ENCODE measurements at regions not wholly inside any gene's neighbourhood (a gene's known extent, or its start where the extent isn't known, plus 50 kb on each side); places are given as distances from the start of the nearest gene placed in this dataset.

- no peak overlapping the region for H2AFZ ChIP-seq (ENCODE audit: low read length)
- H3K36me3 ChIP-seq (replicated peaks; ENCODE audit: insufficient read depth, low read length), result no peaks in the 10 kb centered on the region
- TF ChIP-seq EZH2 (optimal IDR thresholded peaks at IDR 0.05; ENCODE audit: low read depth, low read length), result no peak
- no peak for TF ChIP-seq EZH2phosphoT487 (IDR thresholded peaks at IDR 0.05; ENCODE audit: low read length)
- H3F3A ChIP-seq (ENCODE audit: insufficient read depth, low read length), result no peaks in the 10 kb centered on the region
- H3K9me2 ChIP-seq (replicated peaks; ENCODE audit: insufficient read depth, low read length), result no peaks in the 10 kb centered on the region
- H3K9me3 ChIP-seq (replicated peaks; ENCODE audit: insufficient read depth, low read length), result no peaks in the 10 kb centered on the region
- no peak overlapping the region for H3K4me3 ChIP-seq (ENCODE audit: low read length)
- H3K27ac ChIP-seq (ENCODE audit: low read length), result no peak overlapping the region
- no peaks in the 10 kb centered on the region for H3K4me1 ChIP-seq (ENCODE audit: low read length)
- H3K27me3 ChIP-seq (replicated peaks; ENCODE audit: insufficient read depth, low read length), result no peaks in the 10 kb centered on the region
- H3K9ac ChIP-seq (ENCODE audit: low read length), result no peak overlapping the region
- no peaks in the 10 kb centered on the region for H3K79me2 ChIP-seq (ENCODE audit: low read length)
- no peaks in the 10 kb centered on the region for H4K20me1 ChIP-seq (ENCODE audit: insufficient read depth, low read length)
- H3K4me2 ChIP-seq (ENCODE audit: low read depth, low read length), result no peak overlapping the region
- no peak for DNase-seq
Observed at GRCh38 chr16:63187638-63188037, 1151.4 kb upstream of the CDH8 start.

- Histone ChIP-seq H3K9ac (ENCODE audit: low read length) (no peak overlapping the region), H3K27ac (ENCODE audit: low read length) (no peak overlapping the region), H3K4me2 (ENCODE audit: low read depth, low read length) (no peak overlapping the region), H3K4me3 (ENCODE audit: low read length) (no peak overlapping the region), H3K36me3 (replicated peaks; ENCODE audit: insufficient read depth, low read length) (no peaks in the 10 kb centered on the region), H3K9me2 (replicated peaks; ENCODE audit: insufficient read depth, low read length) (no peaks in the 10 kb centered on the region), H3K27me3 (replicated peaks; ENCODE audit: insufficient read depth, low read length) (no peaks in the 10 kb centered on the region), H4K20me1 (ENCODE audit: insufficient read depth, low read length) (no peaks in the 10 kb centered on the region), H3K9me3 (replicated peaks; ENCODE audit: insufficient read depth, low read length) (no peaks in the 10 kb centered on the region), H3K79me2 (ENCODE audit: low read length) (no peaks in the 10 kb centered on the region), H3K4me1 (ENCODE audit: low read length) (no peaks in the 10 kb centered on the region), H3F3A (ENCODE audit: insufficient read depth, low read length) (no peaks in the 10 kb centered on the region), H2AFZ (ENCODE audit: low read length) (no peak overlapping the region)
- TF ChIP-seq EZH2 (optimal IDR thresholded peaks at IDR 0.05; ENCODE audit: low read depth, low read length) (no peak), EZH2phosphoT487 (IDR thresholded peaks at IDR 0.05; ENCODE audit: low read length) (no peak)
- TF ChIP-seq, protein P1, sequence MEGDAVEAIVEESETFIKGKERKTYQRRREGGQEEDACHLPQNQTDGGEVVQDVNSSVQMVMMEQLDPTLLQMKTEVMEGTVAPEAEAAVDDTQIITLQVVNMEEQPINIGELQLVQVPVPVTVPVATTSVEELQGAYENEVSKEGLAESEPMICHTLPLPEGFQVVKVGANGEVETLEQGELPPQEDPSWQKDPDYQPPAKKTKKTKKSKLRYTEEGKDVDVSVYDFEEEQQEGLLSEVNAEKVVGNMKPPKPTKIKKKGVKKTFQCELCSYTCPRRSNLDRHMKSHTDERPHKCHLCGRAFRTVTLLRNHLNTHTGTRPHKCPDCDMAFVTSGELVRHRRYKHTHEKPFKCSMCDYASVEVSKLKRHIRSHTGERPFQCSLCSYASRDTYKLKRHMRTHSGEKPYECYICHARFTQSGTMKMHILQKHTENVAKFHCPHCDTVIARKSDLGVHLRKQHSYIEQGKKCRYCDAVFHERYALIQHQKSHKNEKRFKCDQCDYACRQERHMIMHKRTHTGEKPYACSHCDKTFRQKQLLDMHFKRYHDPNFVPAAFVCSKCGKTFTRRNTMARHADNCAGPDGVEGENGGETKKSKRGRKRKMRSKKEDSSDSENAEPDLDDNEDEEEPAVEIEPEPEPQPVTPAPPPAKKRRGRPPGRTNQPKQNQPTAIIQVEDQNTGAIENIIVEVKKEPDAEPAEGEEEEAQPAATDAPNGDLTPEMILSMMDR (IDR thresholded peaks at IDR 0.05; ENCODE audit: low read length), result no peak
- DNase-seq, result no peak
Observed at GRCh38 chr16:63185235-63185780, 1149.1 kb upstream of the CDH8 start.

GRCh38 chr16:63183743-63184142 is 1147.5 kb upstream of the CDH8 start:
- no peak for TF ChIP-seq EZH2 (optimal IDR thresholded peaks at IDR 0.05; ENCODE audit: low read depth, low read length)
- H3K36me3 ChIP-seq (replicated peaks; ENCODE audit: insufficient read depth, low read length), result no peaks in the 10 kb centered on the region
- no peaks in the 10 kb centered on the region for H3F3A ChIP-seq (ENCODE audit: insufficient read depth, low read length)
- H3K9me2 ChIP-seq (replicated peaks; ENCODE audit: insufficient read depth, low read length), result no peaks in the 10 kb centered on the region
- no peak overlapping the region for H3K4me3 ChIP-seq (ENCODE audit: low read length)
- H3K9ac ChIP-seq (ENCODE audit: low read length), result no peak overlapping the region
- no peaks in the 10 kb centered on the region for H3K9me3 ChIP-seq (replicated peaks; ENCODE audit: insufficient read depth, low read length)
- H3K27me3 ChIP-seq (replicated peaks; ENCODE audit: insufficient read depth, low read length), result no peaks in the 10 kb centered on the region
- H4K20me1 ChIP-seq (ENCODE audit: insufficient read depth, low read length), result no peaks in the 10 kb centered on the region
- no peak overlapping the region for H3K27ac ChIP-seq (ENCODE audit: low read length)
- no peak overlapping the region for H2AFZ ChIP-seq (ENCODE audit: low read length)
- no peak overlapping the region for H3K4me2 ChIP-seq (ENCODE audit: low read depth, low read length)
- H3K4me1 ChIP-seq (ENCODE audit: low read length), result no peaks in the 10 kb centered on the region
- no peaks in the 10 kb centered on the region for H3K79me2 ChIP-seq (ENCODE audit: low read length)
- DNase-seq, result no peak

- no peak overlapping the region for H3K9ac ChIP-seq (ENCODE audit: low read length)
- H3K9me3 ChIP-seq (replicated peaks; ENCODE audit: insufficient read depth, low read length), result no peaks in the 10 kb centered on the region
- no peaks in the 10 kb centered on the region for H3K79me2 ChIP-seq (ENCODE audit: low read length)
- no peaks in the 10 kb centered on the region for H4K20me1 ChIP-seq (ENCODE audit: insufficient read depth, low read length)
- no peaks in the 10 kb centered on the region for H3F3A ChIP-seq (ENCODE audit: insufficient read depth, low read length)
- H3K9me2 ChIP-seq (replicated peaks; ENCODE audit: insufficient read depth, low read length), result no peaks in the 10 kb centered on the region; the same call in 1 of the 2 replicates
- no peak overlapping the region for H3K4me2 ChIP-seq (ENCODE audit: low read depth, low read length)
- H2AFZ ChIP-seq (ENCODE audit: low read length), result no peak overlapping the region
- H3K27ac ChIP-seq (ENCODE audit: low read length), result no peak overlapping the region
- DNase-seq, result no peak
- H3K27me3 ChIP-seq (replicated peaks; ENCODE audit: insufficient read depth, low read length), result no peaks in the 10 kb centered on the region
- H3K36me3 ChIP-seq (replicated peaks; ENCODE audit: insufficient read depth, low read length), result no peaks in the 10 kb centered on the region
- H3K4me3 ChIP-seq (ENCODE audit: low read length), result no peak overlapping the region
- TF ChIP-seq EZH2 (optimal IDR thresholded peaks at IDR 0.05; ENCODE audit: low read depth, low read length), result no peak
- no peak for TF ChIP-seq EZH2phosphoT487 (IDR thresholded peaks at IDR 0.05; ENCODE audit: low read length)
- TF ChIP-seq, protein P1 (IDR thresholded peaks at IDR 0.05; ENCODE audit: low read length), result no peak
- H3K4me1 ChIP-seq (ENCODE audit: low read length), result no peaks in the 10 kb centered on the region
Observed at GRCh38 chr16:63175313-63175712, 1139.1 kb upstream of the CDH8 start.
